ENCODE measurements at regions not wholly inside any gene's neighbourhood (a gene's known extent, or its start where the extent isn't known, plus 50 kb on each side); places are given as distances from the start of the nearest gene placed in this dataset.

- Histone ChIP-seq H3K4me3 (no peak overlapping the region), H3K27ac (no peak overlapping the region)
- TF ChIP-seq, protein P1, sequence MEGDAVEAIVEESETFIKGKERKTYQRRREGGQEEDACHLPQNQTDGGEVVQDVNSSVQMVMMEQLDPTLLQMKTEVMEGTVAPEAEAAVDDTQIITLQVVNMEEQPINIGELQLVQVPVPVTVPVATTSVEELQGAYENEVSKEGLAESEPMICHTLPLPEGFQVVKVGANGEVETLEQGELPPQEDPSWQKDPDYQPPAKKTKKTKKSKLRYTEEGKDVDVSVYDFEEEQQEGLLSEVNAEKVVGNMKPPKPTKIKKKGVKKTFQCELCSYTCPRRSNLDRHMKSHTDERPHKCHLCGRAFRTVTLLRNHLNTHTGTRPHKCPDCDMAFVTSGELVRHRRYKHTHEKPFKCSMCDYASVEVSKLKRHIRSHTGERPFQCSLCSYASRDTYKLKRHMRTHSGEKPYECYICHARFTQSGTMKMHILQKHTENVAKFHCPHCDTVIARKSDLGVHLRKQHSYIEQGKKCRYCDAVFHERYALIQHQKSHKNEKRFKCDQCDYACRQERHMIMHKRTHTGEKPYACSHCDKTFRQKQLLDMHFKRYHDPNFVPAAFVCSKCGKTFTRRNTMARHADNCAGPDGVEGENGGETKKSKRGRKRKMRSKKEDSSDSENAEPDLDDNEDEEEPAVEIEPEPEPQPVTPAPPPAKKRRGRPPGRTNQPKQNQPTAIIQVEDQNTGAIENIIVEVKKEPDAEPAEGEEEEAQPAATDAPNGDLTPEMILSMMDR (IDR thresholded peaks at IDR 0.05), result no peak
- DNase-seq (ENCODE audit: low spot score), result no peak
These were observed 268.2 kb upstream of the GRIP1 start for GRCh38 chr12:66947119-66947518.

GRCh38 chr12:66952668-66953067, 273.8 kb upstream of the GRIP1 start:
- DNase-seq (ENCODE audit: low spot score), result no peak
- no peak overlapping the region for H3K27ac ChIP-seq
- TF ChIP-seq, protein P1 (IDR thresholded peaks at IDR 0.05), result no peak
- H3K4me3 ChIP-seq, result no peak overlapping the region

- no peak overlapping the region for H3K4me3 ChIP-seq
- no peak for DNase-seq (ENCODE audit: low spot score)
- H3K27ac ChIP-seq, result no peak overlapping the region
- TF ChIP-seq, protein P1 (IDR thresholded peaks at IDR 0.05), result no peak
These were observed 277.4 kb upstream of the GRIP1 start for GRCh38 chr12:66956300-66956699.

DNA sequence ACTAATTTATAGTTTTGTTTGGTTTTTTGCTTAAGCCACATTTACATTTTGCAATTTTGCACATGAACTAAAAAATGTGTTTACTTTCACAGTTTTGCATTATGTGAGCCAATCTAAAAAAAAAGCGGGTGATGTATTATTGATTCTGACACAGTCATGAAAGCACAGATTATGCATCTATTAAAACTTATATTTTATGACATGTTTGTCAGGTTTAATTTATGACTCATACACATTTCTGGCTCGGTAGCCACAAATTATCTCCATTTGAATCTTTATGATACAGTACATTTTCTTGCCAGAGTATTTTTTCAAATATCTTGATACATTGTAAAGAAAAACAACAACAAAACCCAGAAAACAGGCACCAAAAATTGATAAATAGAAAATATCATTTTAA, 280.4 kb upstream of the GRIP1 start:
- H3K27ac ChIP-seq, result no peak overlapping the region
- DNase-seq (ENCODE audit: low spot score), result no peak
- no peak overlapping the region for H3K4me3 ChIP-seq
- TF ChIP-seq, protein P1 (IDR thresholded peaks at IDR 0.05), result no peak

DNA sequence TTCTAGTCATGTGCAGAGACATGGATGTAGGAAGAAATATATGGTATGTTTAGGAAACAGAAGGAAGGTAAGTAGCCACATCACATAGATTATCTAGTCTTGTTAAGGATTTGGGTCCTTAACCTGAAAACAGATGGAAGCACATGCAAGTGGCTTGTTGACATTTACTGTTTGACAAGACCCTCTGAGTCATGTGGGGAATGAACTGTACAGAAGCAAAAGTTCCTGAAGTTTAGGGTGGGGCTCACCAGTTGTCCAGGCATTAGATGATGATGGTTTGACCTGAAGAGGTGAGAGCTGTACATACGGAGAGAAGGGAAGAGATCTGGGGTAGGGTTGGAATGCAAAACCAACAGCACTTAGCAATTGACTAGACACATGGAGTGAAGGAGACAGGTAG, 281.1 kb upstream of the GRIP1 start:
- TF ChIP-seq, protein P1 (IDR thresholded peaks at IDR 0.05), result no peak
- H3K4me3 ChIP-seq, result no peak overlapping the region
- no peak overlapping the region for H3K27ac ChIP-seq
- no peak for DNase-seq (ENCODE audit: low spot score)

- TF ChIP-seq, protein P1 (IDR thresholded peaks at IDR 0.05), result no peak
- no peak for DNase-seq (ENCODE audit: low spot score)
- Histone ChIP-seq H3K27ac (no peak overlapping the region), H3K4me3 (no peak overlapping the region)
These were observed 282.1 kb upstream of the GRIP1 start for GRCh38 chr12:66960704-66961690.

- DNase-seq (ENCODE audit: low spot score), result no peak
- TF ChIP-seq, protein P1 (IDR thresholded peaks at IDR 0.05), result no peak
- no peak overlapping the region for H3K4me3 ChIP-seq
- no peak overlapping the region for H3K27ac ChIP-seq
These were observed 283.4 kb upstream of the GRIP1 start for GRCh38 chr12:66962290-66962689.

All from coronary artery (tissue), 2 donors.